ENCODE measurements at regions not wholly inside any gene's neighbourhood (a gene's known extent, or its start where the extent isn't known, plus 50 kb on each side); places are given as distances from the start of the nearest gene placed in this dataset.

DNA sequence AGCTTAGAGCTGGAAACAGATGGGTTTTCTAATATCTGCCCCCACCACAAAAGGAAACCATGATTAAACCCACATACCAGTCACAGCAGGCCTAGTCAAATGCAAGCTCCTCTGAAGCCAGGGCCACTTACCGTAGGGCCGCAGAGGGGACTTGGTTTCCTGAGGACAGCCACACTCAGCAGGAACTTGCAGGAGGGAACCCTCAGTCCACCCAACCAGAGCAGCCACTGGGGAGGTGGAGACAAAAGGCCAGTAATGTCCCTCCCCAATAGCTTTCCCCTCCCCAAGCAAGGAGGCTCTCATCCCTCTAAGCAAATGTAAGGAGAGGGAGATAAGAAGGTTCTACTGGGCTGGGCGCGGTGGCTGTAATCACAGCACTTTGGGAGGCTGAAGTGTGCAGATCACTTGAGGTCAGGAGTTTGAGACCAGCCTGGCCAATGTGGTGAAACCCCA lies 384.4 kb upstream of the JARID2 start:
- no peak for TF ChIP-seq ZZZ3 (CRISPR knock-in tag; IDR thresholded peaks at IDR 0.05; ENCODE audit: borderline replicate concordance)
- no peak for TF ChIP-seq TBX2 (CRISPR knock-in tag; IDR thresholded peaks at IDR 0.05; ENCODE audit: borderline replicate concordance)
- TF ChIP-seq ZNF10 (CRISPR knock-in tag; IDR thresholded peaks at IDR 0.05; ENCODE audit: borderline replicate concordance, low read depth): no peak
- no peak for TF ChIP-seq ZNF333 (CRISPR knock-in tag; IDR thresholded peaks at IDR 0.05; ENCODE audit: borderline replicate concordance)
- TF ChIP-seq, protein P1, sequence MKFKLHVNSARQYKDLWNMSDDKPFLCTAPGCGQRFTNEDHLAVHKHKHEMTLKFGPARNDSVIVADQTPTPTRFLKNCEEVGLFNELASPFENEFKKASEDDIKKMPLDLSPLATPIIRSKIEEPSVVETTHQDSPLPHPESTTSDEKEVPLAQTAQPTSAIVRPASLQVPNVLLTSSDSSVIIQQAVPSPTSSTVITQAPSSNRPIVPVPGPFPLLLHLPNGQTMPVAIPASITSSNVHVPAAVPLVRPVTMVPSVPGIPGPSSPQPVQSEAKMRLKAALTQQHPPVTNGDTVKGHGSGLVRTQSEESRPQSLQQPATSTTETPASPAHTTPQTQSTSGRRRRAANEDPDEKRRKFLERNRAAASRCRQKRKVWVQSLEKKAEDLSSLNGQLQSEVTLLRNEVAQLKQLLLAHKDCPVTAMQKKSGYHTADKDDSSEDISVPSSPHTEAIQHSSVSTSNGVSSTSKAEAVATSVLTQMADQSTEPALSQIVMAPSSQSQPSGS (CRISPR knock-in tag; IDR thresholded peaks at IDR 0.05): no peak
- TF ChIP-seq, protein P2, sequence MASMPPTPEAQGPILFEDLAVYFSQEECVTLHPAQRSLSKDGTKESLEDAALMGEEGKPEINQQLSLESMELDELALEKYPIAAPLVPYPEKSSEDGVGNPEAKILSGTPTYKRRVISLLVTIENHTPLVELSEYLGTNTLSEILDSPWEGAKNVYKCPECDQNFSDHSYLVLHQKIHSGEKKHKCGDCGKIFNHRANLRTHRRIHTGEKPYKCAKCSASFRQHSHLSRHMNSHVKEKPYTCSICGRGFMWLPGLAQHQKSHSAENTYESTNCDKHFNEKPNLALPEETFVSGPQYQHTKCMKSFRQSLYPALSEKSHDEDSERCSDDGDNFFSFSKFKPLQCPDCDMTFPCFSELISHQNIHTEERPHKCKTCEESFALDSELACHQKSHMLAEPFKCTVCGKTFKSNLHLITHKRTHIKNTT (CRISPR knock-in tag; IDR thresholded peaks at IDR 0.05): no peak
- FAIRE-seq: no peak
- H3K27me3 ChIP-seq (ENCODE audit: control insufficient read depth in 1 of 2, insufficient read depth in 2 of 2, low read length in 2 of 2): peaks cover 0 to 3% of the 10 kb centered on the region in 2 experiments; a peak in 1 of 5 replicates
- H3K27ac ChIP-seq (ENCODE audit: extremely low read length, insufficient read depth, low read length): no peak overlapping the region
- 85% methylated on average over 4 of the region's 4 CpGs for WGBS (ENCODE audit: low lambda C conversion rate)
- no peaks in the 10 kb centered on the region for H4K20me1 ChIP-seq (ENCODE audit: insufficient read depth, low read length)
- no peak overlapping the region for H3K4me2 ChIP-seq (ENCODE audit: low read depth, low read length)
- intact Hi-C loops (cut with micrococcal nuclease; ENCODE audit: unreplicated experiment): no loop called here
- POLR2A ChIA-PET: no interaction called here
- BruUV-seq (replicated peaks): no TSS peak
- no peaks in the 10 kb centered on the region for H3K9me3 ChIP-seq (ENCODE audit: low read length)
- H2AFZ ChIP-seq (ENCODE audit: low read length): no peak overlapping the region
- DNase-seq (ENCODE audit: low spot score): no peak
- in situ Hi-C loops (cut with HindIII; ENCODE audit: extremely low pct_ligation_motif_present, low pct_unique_long_range_greater_than_20kb): no loop called here
- no peak for ATAC-seq
- H3K4me1 ChIP-seq (ENCODE audit: insufficient read depth, low read length): no peaks in the 10 kb centered on the region
- no peak overlapping the region for H3K4me3 ChIP-seq (replicated peaks in 1 of 3; ENCODE audit: insufficient read depth in 1 of 3, low read depth in 2 of 3, low read length in 3 of 3)
- H3K79me2 ChIP-seq (ENCODE audit: insufficient read depth, low read length): no peaks in the 10 kb centered on the region
- H3K9ac ChIP-seq (ENCODE audit: insufficient read depth, low read depth, low read length): no peak overlapping the region
- CTCF ChIA-PET (ENCODE audit: low intra/inter-chr PET ratio, low total read pairs): no interaction called here
- H3K36me3 ChIP-seq (replicated peaks in 1 of 2; ENCODE audit: control insufficient read depth in 1 of 2, insufficient read depth in 2 of 2, low read length in 2 of 2): no peaks in the 10 kb centered on the region

DNA sequence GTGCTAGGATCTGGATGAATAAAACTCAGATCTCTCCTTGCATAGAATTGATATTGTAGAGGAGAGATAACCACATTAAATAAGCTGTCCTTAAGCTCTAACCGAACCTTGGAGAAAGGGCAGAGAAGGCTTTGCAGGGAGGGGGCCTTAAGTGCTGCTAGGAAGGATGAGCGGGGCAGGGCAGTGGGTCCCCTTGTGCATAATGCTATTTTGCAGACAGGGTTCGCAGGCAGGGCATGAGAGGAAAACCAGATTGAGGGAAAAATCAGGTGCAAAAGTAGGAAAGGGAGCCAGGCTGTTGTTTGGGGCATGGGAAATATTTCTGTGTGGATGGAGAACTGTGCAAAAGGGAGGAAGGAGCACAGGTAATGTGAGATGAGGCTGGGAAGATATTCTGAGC lies 383.0 kb upstream of the JARID2 start:
- Histone ChIP-seq H3K27ac (ENCODE audit: extremely low read length, insufficient read depth, low read length) (no peak overlapping the region), H2AFZ (ENCODE audit: low read length) (no peak overlapping the region), H3K9ac (ENCODE audit: insufficient read depth, low read depth, low read length) (no peak overlapping the region), H3K4me1 (ENCODE audit: insufficient read depth, low read length) (no peaks in the 10 kb centered on the region), H3K27me3 (ENCODE audit: control insufficient read depth in 1 of 2, insufficient read depth in 2 of 2, low read length in 2 of 2) (0 out of 5 replicates have a peak, but pooled peaks cover 0 to 3% of the 10 kb centered on the region in 2 experiments), H3K36me3 (replicated peaks in 1 of 2; ENCODE audit: control insufficient read depth in 1 of 2, insufficient read depth in 2 of 2, low read length in 2 of 2) (no peaks in the 10 kb centered on the region), H3K9me3 (ENCODE audit: low read length) (no peaks in the 10 kb centered on the region), H3K4me2 (ENCODE audit: low read depth, low read length) (no peak overlapping the region), H4K20me1 (ENCODE audit: insufficient read depth, low read length) (no peaks in the 10 kb centered on the region), H3K4me3 (replicated peaks in 1 of 3; ENCODE audit: insufficient read depth in 1 of 3, low read depth in 2 of 3, low read length in 3 of 3) (no peak overlapping the region), H3K79me2 (ENCODE audit: insufficient read depth, low read length) (no peaks in the 10 kb centered on the region)
- ChIA-PET CTCF (ENCODE audit: low intra/inter-chr PET ratio, low total read pairs) (no interaction called here), POLR2A (no interaction called here)
- in situ Hi-C loops (cut with HindIII; ENCODE audit: extremely low pct_ligation_motif_present, low pct_unique_long_range_greater_than_20kb): no loop called here
- intact Hi-C loops (cut with micrococcal nuclease; ENCODE audit: unreplicated experiment): no loop called here
- 29% methylated on average over 3 of the region's 3 CpGs for WGBS (ENCODE audit: low lambda C conversion rate)
- no peak for FAIRE-seq
- no peak for DNase-seq (ENCODE audit: low spot score)
- BruUV-seq (replicated peaks): no TSS peak
- ATAC-seq: no peak
- TF ChIP-seq NCOR1 (IDR thresholded peaks at IDR 0.05; ENCODE audit: borderline replicate concordance, low read length): no peak
- TF ChIP-seq ZNF607 (CRISPR knock-in tag; IDR thresholded peaks at IDR 0.05; ENCODE audit: borderline replicate concordance): no peak
- TF ChIP-seq, protein P3, sequence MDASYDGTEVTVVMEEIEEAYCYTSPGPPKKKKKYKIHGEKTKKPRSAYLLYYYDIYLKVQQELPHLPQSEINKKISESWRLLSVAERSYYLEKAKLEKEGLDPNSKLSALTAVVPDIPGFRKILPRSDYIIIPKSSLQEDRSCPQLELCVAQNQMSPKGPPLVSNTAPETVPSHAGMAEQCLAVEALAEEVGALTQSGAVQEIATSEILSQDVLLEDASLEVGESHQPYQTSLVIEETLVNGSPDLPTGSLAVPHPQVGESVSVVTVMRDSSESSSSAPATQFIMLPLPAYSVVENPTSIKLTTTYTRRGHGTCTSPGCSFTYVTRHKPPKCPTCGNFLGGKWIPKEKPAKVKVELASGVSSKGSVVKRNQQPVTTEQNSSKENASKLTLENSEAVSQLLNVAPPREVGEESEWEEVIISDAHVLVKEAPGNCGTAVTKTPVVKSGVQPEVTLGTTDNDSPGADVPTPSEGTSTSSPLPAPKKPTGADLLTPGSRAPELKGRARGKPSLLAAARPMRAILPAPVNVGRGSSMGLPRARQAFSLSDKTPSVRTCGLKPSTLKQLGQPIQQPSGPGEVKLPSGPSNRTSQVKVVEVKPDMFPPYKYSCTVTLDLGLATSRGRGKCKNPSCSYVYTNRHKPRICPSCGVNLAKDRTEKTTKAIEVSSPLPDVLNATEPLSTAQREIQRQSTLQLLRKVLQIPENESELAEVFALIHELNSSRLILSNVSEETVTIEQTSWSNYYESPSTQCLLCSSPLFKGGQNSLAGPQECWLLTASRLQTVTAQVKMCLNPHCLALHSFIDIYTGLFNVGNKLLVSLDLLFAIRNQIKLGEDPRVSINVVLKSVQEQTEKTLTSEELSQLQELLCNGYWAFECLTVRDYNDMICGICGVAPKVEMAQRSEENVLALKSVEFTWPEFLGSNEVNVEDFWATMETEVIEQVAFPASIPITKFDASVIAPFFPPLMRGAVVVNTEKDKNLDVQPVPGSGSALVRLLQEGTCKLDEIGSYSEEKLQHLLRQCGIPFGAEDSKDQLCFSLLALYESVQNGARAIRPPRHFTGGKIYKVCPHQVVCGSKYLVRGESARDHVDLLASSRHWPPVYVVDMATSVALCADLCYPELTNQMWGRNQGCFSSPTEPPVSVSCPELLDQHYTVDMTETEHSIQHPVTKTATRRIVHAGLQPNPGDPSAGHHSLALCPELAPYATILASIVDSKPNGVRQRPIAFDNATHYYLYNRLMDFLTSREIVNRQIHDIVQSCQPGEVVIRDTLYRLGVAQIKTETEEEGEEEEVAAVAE (CRISPR knock-in tag; IDR thresholded peaks at IDR 0.05; ENCODE audit: borderline replicate concordance): no peak
- no peak for TF ChIP-seq ZNF772 (CRISPR knock-in tag; IDR thresholded peaks at IDR 0.05)
- TF ChIP-seq ZNF557 (CRISPR knock-in tag; IDR thresholded peaks at IDR 0.05): no peak
- no peak for TF ChIP-seq MED13 (CRISPR knock-in tag; IDR thresholded peaks at IDR 0.05)

All from HepG2 (cell line).